Suppressor macrophage treated with lipopolysaccharide for 4 hours (primary cell): ENCODE measurements at regions not wholly inside any gene's neighbourhood (a gene's known extent, or its start where the extent isn't known, plus 50 kb on each side); places are given as distances from the start of the nearest gene placed in this dataset.

Source experiments
- DNase-seq: peaks from one replicate; pipeline ENCODE4 v3.0.0-alpha.2; 2020

DNA sequence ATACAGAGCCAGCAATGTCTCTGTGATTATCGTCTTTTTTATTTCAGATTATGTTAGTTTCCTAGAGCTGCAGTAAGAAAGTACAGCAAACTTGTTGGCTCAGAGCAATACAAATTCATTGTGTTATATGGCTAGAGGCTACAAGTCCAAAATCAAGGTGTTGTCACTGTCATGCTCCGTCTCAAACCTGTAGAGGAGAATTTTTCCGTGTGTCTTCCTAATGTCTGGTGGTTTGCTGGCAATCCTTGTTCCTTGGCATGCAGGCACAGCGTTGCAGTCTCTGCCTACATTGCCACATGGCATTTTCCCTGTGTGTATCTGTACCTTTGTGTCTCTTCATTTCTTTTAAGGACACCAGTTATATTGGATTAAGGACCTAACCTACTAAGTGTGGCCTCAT, 244.4 kb downstream of the LRRIQ3 start:
- no peak for DNase-seq

DNA sequence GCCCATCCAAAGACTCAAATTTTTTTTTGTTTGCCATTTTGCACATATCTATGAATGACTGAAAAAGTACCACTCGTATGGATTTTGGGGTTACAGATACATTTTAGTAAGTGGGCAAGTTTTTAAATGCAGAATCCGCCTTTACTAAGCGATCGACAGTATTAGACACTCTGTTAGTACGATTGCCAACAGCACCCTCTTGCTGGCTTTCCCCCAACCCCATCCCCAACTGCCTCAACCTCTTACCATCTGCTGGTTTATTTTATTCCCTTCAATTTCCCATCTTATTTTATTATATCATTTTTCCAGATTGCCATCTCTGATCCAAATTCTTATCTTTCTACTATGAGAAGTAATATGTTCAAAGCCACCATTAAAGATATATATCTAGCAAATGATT, 244.8 kb downstream of the LRRIQ3 start:
- DNase-seq: no peak

DNA sequence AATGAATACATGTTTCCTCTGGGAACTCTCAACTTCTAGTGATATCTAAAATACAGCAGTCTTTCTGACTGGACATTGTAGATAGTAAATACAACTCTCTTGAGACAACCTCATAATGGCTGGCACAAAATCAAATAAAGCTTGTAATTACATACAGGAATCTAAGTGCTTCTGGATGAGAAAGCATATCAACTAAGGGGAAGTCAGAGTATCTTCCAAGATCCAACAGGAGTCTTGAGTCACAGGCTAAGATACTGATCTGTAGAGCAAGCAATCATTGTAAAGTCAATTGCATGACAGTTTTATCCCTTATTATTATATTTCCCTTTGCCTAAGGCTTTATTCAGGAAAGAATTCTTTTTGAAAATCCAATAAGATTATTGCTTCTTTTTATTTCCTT, 249.9 kb downstream of the LRRIQ3 start:
- DNase-seq: no peak

DNA sequence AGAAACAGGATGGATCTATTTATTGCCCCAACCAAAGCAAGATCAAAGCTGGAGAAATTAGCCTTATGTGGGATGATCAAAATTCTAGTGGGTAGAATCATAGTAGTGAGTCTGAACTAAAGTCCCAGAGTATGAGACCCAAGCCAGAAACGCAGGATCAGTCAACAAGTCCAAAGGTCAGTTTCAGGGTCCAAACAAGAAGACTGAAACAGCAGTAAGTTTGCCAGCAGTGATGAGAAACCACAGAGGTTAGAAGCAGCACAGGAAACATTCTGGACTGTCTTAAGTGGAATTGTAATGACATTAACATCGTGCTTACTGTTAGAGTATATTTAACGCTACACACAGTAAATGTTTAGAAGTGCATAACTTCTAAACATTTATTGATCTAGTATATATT, 251.0 kb downstream of the LRRIQ3 start:
- no peak for DNase-seq

GRCh38 chr1:73943270-73943669, 254.7 kb downstream of the LRRIQ3 start:
- no peak for DNase-seq

- no peak for DNase-seq
Observed at GRCh38 chr1:73930293-73930692, 267.7 kb downstream of the LRRIQ3 start.

- no peak for DNase-seq
Observed at GRCh38 chr1:73914951-73915350, 283.0 kb downstream of the LRRIQ3 start.

DNA sequence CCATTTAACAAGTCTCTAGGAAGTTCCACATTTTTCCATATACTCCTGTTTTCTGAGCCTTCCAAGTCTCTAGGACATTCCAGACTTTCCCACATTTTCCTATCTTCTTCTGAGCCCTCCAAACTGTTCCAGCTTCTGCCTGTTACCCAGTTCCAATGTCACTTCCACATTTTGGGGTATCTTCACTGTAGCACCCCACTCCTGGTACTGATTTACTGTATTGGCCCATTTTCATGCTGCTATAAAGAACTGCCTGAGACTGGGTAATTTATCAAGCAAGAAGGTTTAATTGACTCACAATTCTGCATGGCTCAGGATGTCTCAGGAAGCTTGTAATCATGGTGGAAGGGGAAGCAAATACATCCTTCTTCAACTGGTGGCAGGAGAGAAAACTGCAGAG, 285.0 kb downstream of the LRRIQ3 start:
- no peak for DNase-seq

- DNase-seq: no peak
Observed at GRCh38 chr1:73911849-73912248, 286.1 kb downstream of the LRRIQ3 start.

DNA sequence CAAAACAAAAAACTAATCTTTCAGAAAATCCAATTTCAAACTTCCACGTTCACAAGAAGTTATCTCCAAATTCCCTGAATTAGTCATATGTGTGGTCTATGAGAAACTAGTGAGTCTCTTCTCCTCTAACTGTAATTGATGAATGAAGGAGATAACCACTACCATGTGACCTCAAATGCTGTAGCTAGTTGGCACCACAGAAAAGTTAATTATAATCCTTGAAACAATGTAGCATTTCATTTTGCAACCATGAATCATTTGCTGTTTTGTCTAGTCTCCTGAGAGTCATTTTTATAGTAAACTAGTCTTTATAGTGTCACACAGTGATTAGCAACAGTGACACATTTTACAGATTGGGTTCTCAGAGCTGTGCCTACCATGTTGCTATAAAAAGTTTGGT, 287.5 kb downstream of the LRRIQ3 start:
- DNase-seq: no peak

GRCh38 chr1:73910062-73910461, 287.9 kb downstream of the LRRIQ3 start:
- DNase-seq: no peak

DNA sequence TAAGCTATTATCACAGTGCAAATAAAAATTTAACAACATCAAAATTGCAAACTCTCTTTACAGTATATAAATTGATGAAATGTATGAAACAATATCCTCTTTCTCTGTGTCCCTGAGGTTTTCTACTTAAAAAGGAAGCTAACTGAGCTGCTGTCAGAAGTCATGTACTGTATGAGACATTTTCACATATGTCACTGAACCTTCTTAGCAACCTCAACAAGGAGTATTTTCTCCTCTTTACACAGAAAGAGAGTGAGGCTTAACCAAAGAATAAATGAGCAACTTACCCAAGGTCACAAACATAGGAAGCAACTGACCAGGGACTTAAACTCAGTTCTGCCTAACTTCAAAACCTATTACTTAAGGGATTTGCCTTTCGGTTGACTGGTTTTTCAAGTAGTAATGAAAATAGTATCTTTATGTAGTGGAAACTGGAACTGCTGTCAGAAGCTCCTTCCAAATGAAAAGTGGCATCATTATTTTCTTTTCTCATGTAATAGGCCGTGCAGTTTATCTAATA, 288.9 kb downstream of the LRRIQ3 start:
- no peak for DNase-seq

DNA sequence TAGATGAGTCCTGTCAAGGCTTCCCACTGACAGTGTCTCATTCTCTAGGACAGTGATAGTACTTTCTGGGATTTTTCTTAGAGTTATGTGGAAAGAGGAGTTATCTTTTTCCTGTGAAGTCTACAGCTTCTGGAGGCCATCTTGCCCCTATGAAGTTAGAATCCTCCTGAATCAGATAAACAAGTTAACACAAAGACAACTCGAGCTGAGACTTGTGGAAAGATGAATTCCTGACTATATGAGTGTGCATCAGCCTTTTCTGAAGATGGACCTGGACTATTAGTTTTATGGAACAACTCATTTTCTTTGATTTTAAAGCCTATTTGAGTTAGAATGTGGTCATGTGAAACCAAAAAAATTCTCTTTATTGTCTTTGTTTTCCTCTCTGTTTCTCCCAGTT, 290.9 kb downstream of the LRRIQ3 start:
- no peak for DNase-seq

GRCh38 chr1:73903092-73903491, 294.9 kb downstream of the LRRIQ3 start:
- no peak for DNase-seq

- DNase-seq: no peak
Observed at GRCh38 chr1:73901738-73902137, 296.2 kb downstream of the LRRIQ3 start.

- DNase-seq: no peak
Observed at GRCh38 chr1:73899311-73899710, 298.7 kb downstream of the LRRIQ3 start.

- no peak for DNase-seq
Observed at GRCh38 chr1:73898540-73898939, 299.4 kb downstream of the LRRIQ3 start.

- no peak for DNase-seq
Observed at GRCh38 chr1:73887412-73887811, 310.6 kb downstream of the LRRIQ3 start.

GRCh38 chr1:73886716-73887115, 311.3 kb downstream of the LRRIQ3 start:
- DNase-seq: no peak

DNA sequence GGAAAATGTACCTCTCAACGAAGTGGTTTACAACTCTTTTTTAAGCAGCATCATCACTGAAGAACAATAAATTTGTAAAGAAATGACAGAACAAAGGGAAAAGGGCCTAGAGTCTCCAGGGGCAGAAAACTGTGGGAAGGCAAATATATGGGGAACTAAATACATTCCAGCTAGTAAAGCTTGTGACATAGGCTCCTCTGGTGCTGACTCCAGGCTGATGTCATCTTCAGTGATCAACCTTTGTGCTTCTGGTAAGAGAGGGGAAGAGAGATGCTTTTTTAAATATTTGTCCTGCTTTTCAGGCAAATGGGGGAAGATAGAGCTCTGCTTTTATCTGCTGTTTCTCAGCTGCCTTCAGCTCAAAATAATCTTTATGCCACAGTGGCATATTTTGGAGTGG, 323.2 kb downstream of the LRRIQ3 start:
- DNase-seq: no peak

GRCh38 chr1:73868810-73869336, 329.1 kb downstream of the LRRIQ3 start:
- no peak for DNase-seq

DNA sequence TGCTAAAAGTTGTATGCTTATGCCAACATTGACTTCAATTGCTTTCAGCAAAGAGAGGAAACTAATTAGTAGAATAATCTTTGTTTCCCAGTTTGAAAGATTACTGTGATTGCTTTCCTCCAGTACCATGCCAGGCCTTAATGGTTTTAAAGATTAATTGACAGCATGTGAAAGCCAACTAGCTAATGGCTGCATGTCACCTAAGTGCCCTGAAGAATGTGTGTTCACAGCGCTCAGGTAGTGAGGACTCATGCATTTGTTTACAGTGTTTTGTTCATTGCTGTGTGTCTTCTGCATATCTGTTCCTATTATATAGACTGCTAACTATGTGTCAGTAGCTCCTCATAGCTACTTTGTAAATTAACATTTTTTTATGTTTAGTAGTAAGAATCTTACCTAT, 335.6 kb downstream of the LRRIQ3 start:
- no peak for DNase-seq

DNA sequence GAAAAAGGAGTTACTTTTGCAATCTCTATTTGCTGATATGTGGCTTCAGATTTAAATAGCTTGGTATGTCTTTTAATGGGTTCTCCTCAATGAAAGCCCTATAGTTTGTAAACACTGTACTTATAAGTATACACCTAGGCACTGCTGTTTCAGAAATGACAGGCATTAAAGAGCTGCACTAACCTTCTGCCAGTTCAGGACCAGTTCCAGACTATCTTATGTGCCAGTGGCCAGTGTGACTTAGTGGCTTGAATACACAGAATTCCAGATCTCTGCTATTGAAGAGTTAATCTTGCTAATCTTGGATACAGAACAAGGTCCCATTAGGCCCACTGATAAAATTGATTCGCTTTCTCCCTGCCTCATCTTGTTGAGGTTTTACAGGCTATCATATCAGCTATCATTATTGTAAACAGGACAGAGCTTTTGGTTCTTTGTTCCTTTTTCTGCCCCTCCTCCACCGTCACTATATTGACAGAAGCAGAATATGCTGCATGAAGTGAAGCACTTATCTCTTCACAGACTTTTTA, 337.5 kb downstream of the LRRIQ3 start:
- no peak for DNase-seq

GRCh38 chr1:73859227-73859626, 338.7 kb downstream of the LRRIQ3 start:
- no peak for DNase-seq

GRCh38 chr1:73854527-73854926, 343.4 kb downstream of the LRRIQ3 start:
- no peak for DNase-seq
